NB4 (cell line): ENCODE measurements at regions not wholly inside any gene's neighbourhood (a gene's known extent, or its start where the extent isn't known, plus 50 kb on each side); places are given as distances from the start of the nearest gene placed in this dataset.

ENCODE experiments used
- DNase-seq: peaks from one replicate; pipeline ENCODE4 v3.0.0; 2010; ENCODE audit warnings: low read depth
- H3K4me3 ChIP-seq: one replicate; pipeline ENCODE4 v1.5.1; 2011; ENCODE audit warnings: mild to moderate bottlenecking, low read depth, low read length, moderate library complexity
- MYC ChIP-seq: IDR thresholded peaks from 2 replicates; pipeline ENCODE4 v1.6.1; 2011; ENCODE audit warnings: low read depth, low read length
- POLR2A ChIP-seq: IDR thresholded peaks from 2 replicates; pipeline ENCODE4 v1.6.1; 2011; ENCODE audit warnings: mild to moderate bottlenecking; ENCODE audit not compliant: insufficient read length; ENCODE audit errors: extremely low read depth
- TF ChIP-seq, protein P1 (sequence below): IDR thresholded peaks from 2 replicates; pipeline ENCODE4 v1.6.1; 2011; ENCODE audit warnings: low read depth, low read length
- TF ChIP-seq, protein P2 (sequence below): IDR thresholded peaks from one replicate; pipeline ENCODE4 v1.5.1; 2012; ENCODE audit warnings: low read depth, low read length

DNA sequence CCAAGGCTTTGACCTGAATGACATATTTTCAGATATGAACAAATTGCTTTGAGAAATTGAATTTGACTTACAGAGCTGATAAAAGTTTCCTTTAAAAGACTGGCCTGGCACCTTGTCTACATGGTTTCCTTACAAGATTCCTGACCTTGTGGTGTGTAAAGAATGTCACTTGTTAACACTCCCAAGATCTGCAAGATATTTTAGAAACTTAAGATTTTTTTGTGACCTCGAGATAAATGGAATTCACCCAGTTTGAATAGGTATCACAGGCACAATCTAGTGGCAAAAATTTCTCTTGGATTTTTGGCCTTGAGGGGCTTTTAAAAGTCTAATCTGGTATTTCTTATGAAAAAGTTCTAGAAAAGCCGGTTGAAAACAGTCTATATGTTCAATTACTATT lies 1568.9 kb upstream of the IGFBP7 start:
- TF ChIP-seq MYC = no peak

DNA sequence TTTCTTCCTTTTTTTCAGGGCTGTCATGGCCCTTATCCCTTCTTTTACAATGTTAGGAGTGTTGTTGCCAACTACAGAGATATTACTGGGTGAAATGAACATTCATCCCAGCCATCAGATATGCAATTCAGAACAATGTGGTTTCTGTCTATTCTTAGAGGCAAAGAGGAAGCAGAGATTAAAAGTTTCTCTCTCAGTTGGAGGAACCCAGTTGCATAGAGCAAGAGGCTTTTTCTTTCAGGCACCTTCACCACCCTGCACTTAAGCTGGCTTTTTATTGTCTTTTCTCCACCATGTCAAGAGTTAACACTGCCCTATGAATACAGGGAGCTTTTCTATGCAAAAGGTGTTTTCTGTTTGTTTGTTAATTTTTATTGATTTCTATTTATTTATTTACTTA lies 1559.6 kb upstream of the IGFBP7 start:
- no peak overlapping the region for H3K4me3 ChIP-seq
- no peak for DNase-seq
- TF ChIP-seq, protein P1, sequence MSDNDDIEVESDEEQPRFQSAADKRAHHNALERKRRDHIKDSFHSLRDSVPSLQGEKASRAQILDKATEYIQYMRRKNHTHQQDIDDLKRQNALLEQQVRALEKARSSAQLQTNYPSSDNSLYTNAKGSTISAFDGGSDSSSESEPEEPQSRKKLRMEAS = no peak
- TF ChIP-seq POLR2A (no peak), MYC (no peak)
- TF ChIP-seq, protein P2, sequence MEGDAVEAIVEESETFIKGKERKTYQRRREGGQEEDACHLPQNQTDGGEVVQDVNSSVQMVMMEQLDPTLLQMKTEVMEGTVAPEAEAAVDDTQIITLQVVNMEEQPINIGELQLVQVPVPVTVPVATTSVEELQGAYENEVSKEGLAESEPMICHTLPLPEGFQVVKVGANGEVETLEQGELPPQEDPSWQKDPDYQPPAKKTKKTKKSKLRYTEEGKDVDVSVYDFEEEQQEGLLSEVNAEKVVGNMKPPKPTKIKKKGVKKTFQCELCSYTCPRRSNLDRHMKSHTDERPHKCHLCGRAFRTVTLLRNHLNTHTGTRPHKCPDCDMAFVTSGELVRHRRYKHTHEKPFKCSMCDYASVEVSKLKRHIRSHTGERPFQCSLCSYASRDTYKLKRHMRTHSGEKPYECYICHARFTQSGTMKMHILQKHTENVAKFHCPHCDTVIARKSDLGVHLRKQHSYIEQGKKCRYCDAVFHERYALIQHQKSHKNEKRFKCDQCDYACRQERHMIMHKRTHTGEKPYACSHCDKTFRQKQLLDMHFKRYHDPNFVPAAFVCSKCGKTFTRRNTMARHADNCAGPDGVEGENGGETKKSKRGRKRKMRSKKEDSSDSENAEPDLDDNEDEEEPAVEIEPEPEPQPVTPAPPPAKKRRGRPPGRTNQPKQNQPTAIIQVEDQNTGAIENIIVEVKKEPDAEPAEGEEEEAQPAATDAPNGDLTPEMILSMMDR = no peak

More for the DNA sequence above, 1568.9 kb upstream of the IGFBP7 start:
- H3K4me3 ChIP-seq = no peak overlapping the region
- no peak for DNase-seq

DNA sequence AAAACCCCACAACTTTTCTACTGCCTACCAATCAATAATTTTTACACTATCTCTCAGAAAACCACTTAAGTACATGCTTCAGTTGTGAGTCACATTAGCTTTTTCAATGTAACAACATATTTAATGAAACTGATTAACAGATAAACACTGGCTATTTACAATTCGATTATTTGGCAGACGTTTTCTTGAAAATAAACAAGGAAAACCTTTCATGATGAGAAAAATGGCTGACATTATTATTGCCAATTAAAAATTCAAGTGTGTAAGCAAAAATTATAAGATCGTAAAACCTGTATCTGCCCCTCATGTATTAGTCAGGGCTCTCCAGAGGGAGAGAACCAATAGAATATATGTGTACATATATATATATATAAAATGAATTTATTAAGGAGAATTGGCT lies 1555.5 kb upstream of the IGFBP7 start:
- H3K4me3 ChIP-seq = no peak overlapping the region
- no peak for DNase-seq
- TF ChIP-seq, protein P1 = no peak
- no peak for TF ChIP-seq POLR2A

DNA sequence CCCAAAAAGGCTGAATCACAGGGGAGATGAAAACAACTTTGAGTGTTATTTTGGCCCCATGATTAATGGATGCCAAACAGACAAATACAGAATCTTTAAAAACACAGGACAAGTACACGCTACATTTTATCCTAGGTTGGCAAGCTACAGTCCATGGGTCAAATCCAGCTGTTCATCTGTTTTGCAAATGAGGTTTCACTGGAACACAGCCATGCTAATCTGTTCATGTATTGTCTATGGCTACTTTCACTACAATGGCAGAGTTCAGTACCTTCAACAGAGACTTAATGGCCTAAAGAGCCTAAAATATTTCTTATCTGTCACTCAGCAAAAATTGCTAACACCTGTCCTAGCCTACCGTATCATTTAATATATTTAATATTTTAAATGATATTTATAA lies 1548.5 kb upstream of the IGFBP7 start:
- no peak for TF ChIP-seq MYC
- TF ChIP-seq POLR2A = no peak
- TF ChIP-seq, protein P2 = no peak
- TF ChIP-seq, protein P1 = no peak
- no peak overlapping the region for H3K4me3 ChIP-seq
- DNase-seq = no peak

DNA sequence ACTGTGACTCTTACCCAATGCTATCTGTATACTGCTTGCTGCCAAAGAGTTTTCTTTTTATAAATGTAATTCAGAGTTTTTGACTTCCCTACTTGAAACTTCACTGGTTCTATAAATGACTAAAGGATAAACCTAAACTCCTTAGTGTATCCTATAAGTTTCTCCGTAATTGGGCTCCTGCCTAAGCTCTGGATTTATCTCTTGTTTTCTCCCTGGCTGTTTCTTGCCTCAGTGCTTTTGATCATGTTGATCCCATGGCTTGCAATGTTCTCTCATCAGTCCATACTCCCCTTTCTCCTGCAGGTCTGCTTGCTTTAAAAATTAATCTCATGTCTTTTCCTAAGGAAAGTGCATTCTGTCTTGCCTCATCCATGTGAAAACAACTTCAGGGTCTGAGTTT lies 1543.1 kb upstream of the IGFBP7 start:
- TF ChIP-seq POLR2A (no peak), MYC (no peak)
- TF ChIP-seq, protein P1 = no peak
- TF ChIP-seq, protein P2 = no peak
- no peak overlapping the region for H3K4me3 ChIP-seq
- no peak for DNase-seq

DNA sequence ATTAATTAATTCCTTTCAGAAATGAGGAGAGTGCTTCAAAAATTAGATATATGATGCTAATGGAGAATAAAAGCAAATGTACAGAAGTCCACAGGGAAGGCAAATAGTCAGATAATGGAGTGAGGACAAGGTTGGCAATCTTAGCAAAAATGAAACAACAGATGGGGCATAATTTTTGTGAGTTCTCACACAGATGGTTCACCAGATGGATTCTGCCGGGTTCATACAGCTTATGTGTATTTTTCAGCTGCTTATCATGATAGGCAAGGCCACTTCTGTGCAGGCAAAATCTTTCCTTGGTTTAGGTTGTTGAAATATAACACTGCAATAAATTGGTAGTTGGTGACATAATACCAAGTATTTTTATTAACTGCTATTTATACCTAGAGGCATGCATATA lies 1539.0 kb upstream of the IGFBP7 start:
- TF ChIP-seq, protein P2 = no peak
- TF ChIP-seq, protein P1 = no peak
- TF ChIP-seq POLR2A (no peak), MYC (no peak)
- H3K4me3 ChIP-seq = no peak overlapping the region
- DNase-seq = no peak

DNA sequence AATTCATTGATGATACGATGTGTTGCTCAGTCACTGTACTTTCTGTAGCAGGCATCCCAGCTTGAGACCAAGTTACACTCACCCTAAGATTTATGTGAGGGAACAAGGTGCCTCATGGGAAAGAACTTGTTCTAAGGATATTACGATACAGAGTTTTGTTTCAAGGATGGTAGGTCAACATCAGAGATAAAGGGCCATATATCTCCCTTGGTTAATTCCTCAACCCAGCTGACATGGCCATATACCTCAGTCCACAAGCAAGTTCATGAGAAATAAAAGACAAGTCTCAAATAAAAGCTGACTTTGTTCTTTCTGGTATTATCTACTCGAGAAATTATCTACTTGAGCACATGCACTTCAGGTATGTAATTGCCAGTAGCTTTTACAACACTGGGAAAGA lies 1535.9 kb upstream of the IGFBP7 start:
- no peak for TF ChIP-seq POLR2A
- TF ChIP-seq, protein P1 = no peak
- TF ChIP-seq, protein P2 = no peak
- TF ChIP-seq MYC = no peak
- H3K4me3 ChIP-seq = no peak overlapping the region
- DNase-seq = no peak
